RWPE1 (cell line): ENCODE measurements at regions not wholly inside any gene's neighbourhood (a gene's known extent, or its start where the extent isn't known, plus 50 kb on each side); places are given as distances from the start of the nearest gene placed in this dataset.

Source experiments
- CTCF ChIA-PET: fragments of 350-600 bp; sonication (Branson Sonifier 250); formaldehyde crosslinking; extraction: SDS; loops from one replicate; lab custom pipeline; 2021; lab: Yijun Ruan, JAX
- POLR2A ChIA-PET: fragments of 400-600 bp; formaldehyde crosslinking; extraction: SDS; loops from one replicate; lab custom pipeline; 2020; ENCODE audit warnings: antibody characterized with exemption; ENCODE audit not compliant: low non-redundant PET; lab: Yijun Ruan, JAX
- DNase-seq: peaks from one replicate; pipeline ENCODE4 v3.0.0; 2012; ENCODE audit warnings: low spot score
- H3K27ac ChIP-seq: fragments of 450-650 bp; 2 replicates; pipeline ENCODE4 v1.5.1; 2017
- CTCF ChIP-seq: fragments of 450-650 bp; conservative IDR thresholded peaks from 2 replicates; pipeline ENCODE4 v1.5.1; 2017; ENCODE audit warnings: low read depth, mild to moderate bottlenecking

DNA sequence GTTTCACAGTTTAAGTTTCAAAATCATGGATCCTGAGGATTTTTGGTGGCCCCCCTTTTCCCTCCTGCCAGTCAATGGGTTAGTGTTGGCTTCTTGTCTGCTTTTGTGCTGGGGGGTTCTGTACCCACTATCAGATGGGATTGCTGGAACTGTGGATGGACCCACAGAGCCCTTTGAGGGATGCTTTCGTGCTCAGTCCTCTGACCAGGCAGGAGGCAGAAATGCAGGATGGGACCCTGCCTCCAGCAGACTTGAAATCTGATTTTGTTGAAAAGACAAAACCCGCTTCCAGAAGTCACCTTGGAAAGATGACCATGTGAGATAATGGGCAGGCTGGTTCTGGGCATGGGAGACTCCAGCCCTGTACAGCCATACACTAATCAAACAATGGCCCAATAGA, 408.9 kb downstream of the ZNF536 start:
- H3K27ac ChIP-seq: no peak overlapping the region
- no peak for DNase-seq
- ChIA-PET CTCF (no interaction called here), POLR2A (no interaction called here)
- TF ChIP-seq CTCF: no peak

DNA sequence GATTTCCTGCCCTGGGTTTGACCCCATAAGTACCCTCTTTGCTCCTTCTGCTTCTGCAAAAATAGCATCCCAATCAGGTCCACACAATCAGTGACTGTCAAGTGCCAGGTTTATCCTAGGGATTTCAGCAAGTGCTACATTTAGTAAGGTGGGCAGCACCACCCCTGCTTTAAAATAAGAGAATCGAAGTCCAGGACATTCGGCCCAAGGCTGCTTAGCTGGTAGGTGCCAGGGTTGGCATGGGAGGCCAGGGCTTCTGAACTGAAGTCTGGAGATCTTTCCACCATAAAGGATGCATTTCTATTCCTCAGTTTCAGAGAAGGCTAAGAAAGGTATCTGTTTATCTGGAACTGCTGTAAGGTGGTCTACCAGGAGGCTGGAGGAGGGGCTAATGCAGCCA, 408.3 kb downstream of the ZNF536 start:
- H3K27ac ChIP-seq: no peak overlapping the region
- no peak for TF ChIP-seq CTCF
- no peak for DNase-seq
- ChIA-PET POLR2A (no interaction called here), CTCF (no interaction called here)

- TF ChIP-seq CTCF: no peak
- ChIA-PET POLR2A (no interaction called here), CTCF (no interaction called here)
- DNase-seq: no peak
- H3K27ac ChIP-seq: no peak overlapping the region
These were observed 407.8 kb downstream of the ZNF536 start for GRCh38 chr19:30780032-30780431.

- POLR2A ChIA-PET: no interaction called here
- TF ChIP-seq CTCF: no peak
- H3K27ac ChIP-seq: no peak overlapping the region
- no peak for DNase-seq
- CTCF ChIA-PET: no interaction called here
These were observed 407.0 kb downstream of the ZNF536 start for GRCh38 chr19:30778961-30779715.

- ChIA-PET CTCF (no interaction called here), POLR2A (no interaction called here)
- TF ChIP-seq CTCF: no peak
- DNase-seq: no peak
- no peak overlapping the region for H3K27ac ChIP-seq
These were observed 405.9 kb downstream of the ZNF536 start for GRCh38 chr19:30778061-30778460.

- ChIA-PET CTCF (no interaction called here), POLR2A (no interaction called here)
- TF ChIP-seq CTCF: no peak
- no peak overlapping the region for H3K27ac ChIP-seq
- DNase-seq: no peak
These were observed 403.8 kb downstream of the ZNF536 start for GRCh38 chr19:30775956-30776355.
